ENCODE measurements at regions not wholly inside any gene's neighbourhood (a gene's known extent, or its start where the extent isn't known, plus 50 kb on each side); places are given as distances from the start of the nearest gene placed in this dataset.
"Not testable (repeated sequence)": the region's sequence is repeated elsewhere in the genome, so short reads cannot be mapped to it uniquely, and the experiment has no call there.

- no peaks in the 10 kb centered on the region for H3K4me1 ChIP-seq (ENCODE audit: control insufficient read depth, insufficient read depth, low read length)
- no peaks in the 10 kb centered on the region for H3K9me3 ChIP-seq (ENCODE audit: control insufficient read depth, insufficient read depth, low read length)
- Mint-ChIP-seq H3K36me3 (no peaks in the 10 kb centered on the region), H3K9me3 (no peaks in the 10 kb centered on the region), H3K27ac (no peak overlapping the region), H3K4me3 (no peak overlapping the region), H3K27me3 (ENCODE audit: low read depth in 2 of 2) (peaks cover 3 to 17% of the 10 kb centered on the region in 2 donors), H3K4me1 (no peaks in the 10 kb centered on the region)
- no peak overlapping the region for H3K27ac ChIP-seq (ENCODE audit: low read length)
- no peak overlapping the region for H3K4me3 ChIP-seq (ENCODE audit: low read length)
- intact Hi-C loops (cut with micrococcal nuclease), result no loop called here
- ATAC-seq (no peak), DNase-seq (no peak)
- no peaks in the 10 kb centered on the region for H3K27me3 ChIP-seq (ENCODE audit: control insufficient read depth, insufficient read depth, low read length)
- H3K36me3 ChIP-seq (ENCODE audit: control insufficient read depth, insufficient read depth, low read length), result no peaks in the 10 kb centered on the region
- no peak for TF ChIP-seq CTCF (IDR thresholded peaks at IDR 0.05)
- 83% methylated on average over 2 of the region's 3 CpGs for WGBS (ENCODE audit: insufficient coverage)
Observed at GRCh38 chr1:173315296-173315695, 108.2 kb upstream of the TNFSF4 start.

- H3K27ac ChIP-seq (ENCODE audit: low read length), result no peak overlapping the region
- H3K4me1 ChIP-seq (ENCODE audit: control insufficient read depth, insufficient read depth, low read length), result no peaks in the 10 kb centered on the region
- no peak overlapping the region for H3K27ac Mint-ChIP-seq
- ATAC-seq, result no peak
- peaks cover 2 to 4% of the 10 kb centered on the region in 2 donors for H3K9me3 Mint-ChIP-seq
- no peaks in the 10 kb centered on the region for H3K4me1 Mint-ChIP-seq
- H3K4me3 ChIP-seq (ENCODE audit: low read length), result no peak overlapping the region
- WGBS (ENCODE audit: insufficient coverage), result 97% methylated on average over 2 of the region's 2 CpGs
- TF ChIP-seq CTCF (IDR thresholded peaks at IDR 0.05), result no peak
- no peaks in the 10 kb centered on the region for H3K36me3 ChIP-seq (ENCODE audit: control insufficient read depth, insufficient read depth, low read length)
- peaks cover 6% of the 10 kb centered on the region for H3K36me3 Mint-ChIP-seq
- H3K27me3 Mint-ChIP-seq (ENCODE audit: low read depth in 2 of 2), result peaks cover 3 to 8% of the 10 kb centered on the region in 2 donors
- intact Hi-C loops (cut with micrococcal nuclease), result no loop called here
- no peaks in the 10 kb centered on the region for H3K9me3 ChIP-seq (ENCODE audit: control insufficient read depth, insufficient read depth, low read length)
- H3K4me3 Mint-ChIP-seq, result no peak overlapping the region
- H3K27me3 ChIP-seq (ENCODE audit: control insufficient read depth, insufficient read depth, low read length), result no peaks in the 10 kb centered on the region
- DNase-seq, result no peak
Observed at GRCh38 chr1:173318788-173319187, 111.7 kb upstream of the TNFSF4 start.

- H3K36me3 Mint-ChIP-seq; intact Hi-C loops (cut with micrococcal nuclease); H3K4me3 Mint-ChIP-seq; H3K4me1 Mint-ChIP-seq; H3K4me1 ChIP-seq (ENCODE audit: control insufficient read depth, insufficient read depth, low read length); H3K4me3 ChIP-seq (ENCODE audit: low read length); H3K36me3 ChIP-seq (ENCODE audit: control insufficient read depth, insufficient read depth, low read length); H3K27me3 ChIP-seq (ENCODE audit: control insufficient read depth, insufficient read depth, low read length); DNase-seq; H3K27ac Mint-ChIP-seq; ATAC-seq; H3K9me3 ChIP-seq (ENCODE audit: control insufficient read depth, insufficient read depth, low read length); H3K9me3 Mint-ChIP-seq; H3K27ac ChIP-seq (ENCODE audit: low read length); H3K27me3 Mint-ChIP-seq (ENCODE audit: low read depth in 2 of 2): not testable (repeated sequence)
- 100% methylated on average over 1 of the region's 2 CpGs for WGBS (ENCODE audit: insufficient coverage)
Observed at GRCh38 chr1:173324352-173324751, 117.2 kb upstream of the TNFSF4 start.

DNA sequence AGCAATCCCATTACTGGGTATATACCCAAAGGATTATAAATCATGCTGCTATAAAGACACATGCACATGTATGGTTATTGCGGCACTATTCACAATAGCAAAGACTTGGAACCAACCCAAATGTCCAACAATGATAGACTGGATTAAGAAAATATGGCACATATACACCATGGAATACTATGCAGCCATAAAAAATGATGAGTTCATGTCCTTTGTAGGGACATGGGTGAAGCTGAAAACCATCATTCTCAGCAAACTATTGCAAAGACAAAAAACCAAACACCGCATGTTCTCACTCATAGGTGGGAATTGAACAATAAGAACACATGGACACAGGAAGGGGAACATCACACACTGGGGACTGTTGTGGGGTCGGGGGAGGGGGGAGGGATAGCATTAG is 120.9 kb upstream of the TNFSF4 start:
- ATAC-seq; H3K4me3 ChIP-seq (ENCODE audit: low read length); H3K36me3 Mint-ChIP-seq; DNase-seq; H3K4me1 ChIP-seq (ENCODE audit: control insufficient read depth, insufficient read depth, low read length); H3K27ac Mint-ChIP-seq; intact Hi-C loops (cut with micrococcal nuclease); H3K27me3 Mint-ChIP-seq (ENCODE audit: low read depth in 2 of 2); H3K9me3 ChIP-seq (ENCODE audit: control insufficient read depth, insufficient read depth, low read length); H3K27ac ChIP-seq (ENCODE audit: low read length); H3K27me3 ChIP-seq (ENCODE audit: control insufficient read depth, insufficient read depth, low read length); H3K4me3 Mint-ChIP-seq; H3K36me3 ChIP-seq (ENCODE audit: control insufficient read depth, insufficient read depth, low read length); H3K9me3 Mint-ChIP-seq: not testable (repeated sequence)
- peaks cover 11% of the 10 kb centered on the region in 2 donors for H3K4me1 Mint-ChIP-seq
- 92% methylated on average over 1 of the region's 3 CpGs for WGBS (ENCODE audit: insufficient coverage)

GRCh38 chr1:173328961-173329360 is 121.8 kb upstream of the TNFSF4 start:
- Mint-ChIP-seq H3K27ac (no peak overlapping the region), H3K4me3 (no peak overlapping the region), H3K36me3 (no peaks in the 10 kb centered on the region), H3K4me1 (peaks cover 11% of the 10 kb centered on the region in 2 donors), H3K27me3 (ENCODE audit: low read depth in 2 of 2) (no peaks in the 10 kb centered on the region), H3K9me3 (peaks cover 0 to 6% of the 10 kb centered on the region in 2 donors)
- intact Hi-C loops (cut with micrococcal nuclease), result no loop called here
- no peaks in the 10 kb centered on the region for H3K9me3 ChIP-seq (ENCODE audit: control insufficient read depth, insufficient read depth, low read length)
- no peaks in the 10 kb centered on the region for H3K27me3 ChIP-seq (ENCODE audit: control insufficient read depth, insufficient read depth, low read length)
- no peak overlapping the region for H3K4me3 ChIP-seq (ENCODE audit: low read length)
- no peaks in the 10 kb centered on the region for H3K4me1 ChIP-seq (ENCODE audit: control insufficient read depth, insufficient read depth, low read length)
- no peak for DNase-seq
- 100% methylated on average over 1 of the region's 1 CpG for WGBS (ENCODE audit: insufficient coverage)
- ATAC-seq, result no peak
- H3K27ac ChIP-seq (ENCODE audit: low read length), result no peak overlapping the region
- TF ChIP-seq CTCF (IDR thresholded peaks at IDR 0.05), result no peak
- no peaks in the 10 kb centered on the region for H3K36me3 ChIP-seq (ENCODE audit: control insufficient read depth, insufficient read depth, low read length)

Data from natural killer cell (primary cell).